Glomerular visceral epithelial cell (primary cell): ENCODE measurements at regions not wholly inside any gene's neighbourhood (a gene's known extent, or its start where the extent isn't known, plus 50 kb on each side); places are given as distances from the start of the nearest gene placed in this dataset.

Experiments
- DNase-seq: peaks from one replicate; pipeline ENCODE4 v3.0.0-alpha.2; 2016; ENCODE audit errors: extremely low spot score

DNA sequence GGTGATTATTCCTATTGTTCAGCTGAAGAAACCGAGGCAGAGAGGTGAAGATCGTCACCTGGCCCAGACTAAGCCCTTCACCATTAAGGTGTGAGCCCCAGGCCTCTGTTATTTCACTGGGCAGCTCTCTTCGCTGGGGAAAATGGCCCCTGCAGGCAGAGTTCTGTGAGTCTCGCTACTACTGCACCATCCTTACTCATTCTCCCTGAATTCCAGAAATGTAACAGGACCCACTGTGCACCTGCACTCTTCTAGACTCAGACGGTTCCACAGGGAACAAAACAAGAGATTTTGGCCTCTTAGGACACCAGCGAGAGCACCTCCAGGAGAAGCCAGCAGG, 147.7 kb upstream of the GLI2 start:
- no peak for DNase-seq

DNA sequence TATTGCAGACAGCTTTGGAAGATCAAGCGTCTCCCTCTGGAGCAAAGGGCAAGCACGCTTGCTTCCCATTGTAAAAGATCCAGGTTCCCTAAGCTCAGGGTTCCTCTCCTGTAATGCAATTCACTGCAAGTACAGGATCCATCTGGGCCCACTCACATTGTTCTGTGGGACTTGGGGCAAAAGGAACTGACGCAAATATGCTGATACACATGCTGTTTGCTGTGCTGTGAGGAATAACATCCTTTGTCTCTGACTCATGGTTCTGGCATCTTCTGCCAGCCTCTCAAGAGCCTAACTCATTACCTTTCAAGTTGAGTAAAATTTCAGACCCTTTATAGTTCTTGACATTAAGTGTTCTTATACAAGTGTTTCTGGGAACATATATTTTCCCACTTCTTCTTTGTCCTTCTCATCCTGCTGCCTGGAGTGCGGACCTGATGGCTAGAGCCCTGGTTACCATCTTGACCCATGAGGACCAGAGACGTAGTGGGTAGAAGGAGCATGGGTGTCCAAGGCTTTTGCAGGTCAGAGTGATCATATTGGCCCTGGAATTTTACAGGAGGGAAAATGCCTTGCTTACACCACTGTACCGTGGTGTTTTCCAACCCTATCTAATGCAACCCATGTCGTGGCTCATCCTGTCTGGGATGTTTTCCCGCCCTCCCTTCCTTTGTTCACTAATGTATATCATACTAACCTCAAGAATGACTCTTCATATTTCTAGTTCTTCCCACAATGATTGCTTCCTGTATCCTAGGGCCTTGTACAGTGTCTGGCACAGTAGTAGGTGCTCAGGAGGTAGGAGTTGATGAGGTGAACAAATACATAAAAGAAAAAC, 145.7 kb upstream of the GLI2 start:
- DNase-seq: peak; percentile 78

DNA sequence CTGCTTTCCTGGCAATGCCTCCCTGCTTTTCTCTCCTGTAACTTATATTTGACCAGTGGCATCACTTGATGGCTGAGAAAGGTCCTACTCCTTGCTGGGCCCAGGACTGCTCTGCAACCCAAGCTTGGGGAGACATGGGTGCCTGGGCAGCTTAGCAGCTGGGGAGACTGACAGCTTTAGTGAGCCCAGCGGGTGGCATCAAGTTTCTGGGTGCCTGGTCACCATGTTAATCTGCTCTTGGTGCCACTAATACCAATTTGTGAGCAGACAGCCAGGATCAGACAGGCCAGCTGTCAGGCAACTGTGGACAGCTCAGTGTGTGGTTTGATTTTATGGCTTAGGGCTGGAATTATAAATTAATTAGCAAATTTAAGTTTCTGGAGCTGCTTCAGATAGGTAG, 144.8 kb upstream of the GLI2 start:
- DNase-seq: no peak

DNA sequence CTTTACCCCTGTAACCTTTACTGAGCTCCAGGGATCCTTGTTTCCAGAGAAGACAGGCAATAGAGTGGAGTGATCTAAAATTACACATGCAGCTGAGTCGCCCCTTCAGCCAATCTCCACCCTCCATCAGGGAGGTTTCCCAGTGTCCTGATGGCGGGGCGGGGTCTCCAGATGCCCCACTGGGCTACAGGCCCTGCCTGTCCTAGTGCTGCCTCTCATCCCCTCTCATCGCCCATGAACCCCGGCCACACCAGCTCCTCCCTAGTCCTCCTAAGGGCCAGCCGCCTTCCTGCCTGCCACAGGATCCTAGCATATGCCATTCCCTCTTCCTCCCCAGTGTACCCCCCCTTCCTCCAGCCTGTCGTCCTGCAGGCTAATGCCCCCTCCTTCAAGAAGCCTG, 144.1 kb upstream of the GLI2 start:
- DNase-seq: no peak

DNA sequence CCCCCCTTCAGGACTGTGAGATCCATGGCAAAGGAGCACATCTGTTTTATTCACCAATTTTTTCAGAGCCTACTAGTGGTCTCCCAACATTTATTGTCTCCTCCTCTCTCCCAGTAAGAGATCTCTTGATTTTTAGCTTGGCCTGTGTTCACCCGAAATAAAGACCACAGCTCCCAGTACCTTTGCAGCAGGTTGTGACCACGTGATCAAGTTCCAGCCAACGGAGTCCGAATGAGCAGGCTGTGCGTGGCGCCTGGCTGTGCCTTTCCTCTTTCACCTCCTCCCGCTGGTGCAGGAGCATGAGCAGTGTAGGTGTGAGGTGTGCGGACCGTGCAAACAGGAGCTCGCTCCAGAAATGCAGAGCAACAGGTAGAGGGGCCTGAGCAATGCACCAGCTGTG, 143.6 kb upstream of the GLI2 start:
- DNase-seq: no peak

DNA sequence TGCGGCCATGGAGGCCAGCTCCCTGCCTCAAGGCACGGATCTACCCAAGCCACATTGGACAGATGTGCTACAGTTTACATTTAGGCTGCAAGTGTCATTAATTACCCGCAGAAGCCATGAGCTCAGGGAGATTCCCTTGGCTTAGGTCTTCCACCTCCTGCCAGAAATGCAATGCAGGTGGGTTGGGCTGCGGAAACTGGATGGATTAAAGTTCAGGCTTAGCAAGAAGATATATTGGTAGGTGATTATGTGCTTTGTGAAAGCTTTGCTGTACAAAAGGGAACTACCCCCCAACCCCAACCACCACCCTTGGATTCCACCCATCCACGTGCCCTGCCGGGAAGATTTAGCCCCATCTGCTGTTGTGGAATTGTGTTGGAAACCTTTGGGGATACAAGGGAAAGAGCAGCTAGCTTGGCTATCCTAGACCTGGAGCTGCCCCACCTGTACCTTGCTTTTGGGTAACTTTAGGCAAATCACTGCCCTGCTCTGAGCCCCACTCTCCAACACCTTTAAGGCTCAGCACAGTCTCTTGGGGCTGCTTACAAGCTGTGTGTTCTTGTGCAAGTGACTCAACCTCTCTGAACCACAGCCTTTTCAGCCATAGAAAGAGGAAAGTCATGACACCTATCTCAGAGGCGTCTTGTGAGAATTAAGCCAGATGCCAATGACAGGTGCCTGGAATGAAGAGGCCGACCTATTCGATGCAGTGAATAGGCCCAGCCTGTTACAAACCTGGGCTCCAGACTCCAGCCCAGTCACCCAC, 141.6 kb upstream of the GLI2 start:
- no peak for DNase-seq

DNA sequence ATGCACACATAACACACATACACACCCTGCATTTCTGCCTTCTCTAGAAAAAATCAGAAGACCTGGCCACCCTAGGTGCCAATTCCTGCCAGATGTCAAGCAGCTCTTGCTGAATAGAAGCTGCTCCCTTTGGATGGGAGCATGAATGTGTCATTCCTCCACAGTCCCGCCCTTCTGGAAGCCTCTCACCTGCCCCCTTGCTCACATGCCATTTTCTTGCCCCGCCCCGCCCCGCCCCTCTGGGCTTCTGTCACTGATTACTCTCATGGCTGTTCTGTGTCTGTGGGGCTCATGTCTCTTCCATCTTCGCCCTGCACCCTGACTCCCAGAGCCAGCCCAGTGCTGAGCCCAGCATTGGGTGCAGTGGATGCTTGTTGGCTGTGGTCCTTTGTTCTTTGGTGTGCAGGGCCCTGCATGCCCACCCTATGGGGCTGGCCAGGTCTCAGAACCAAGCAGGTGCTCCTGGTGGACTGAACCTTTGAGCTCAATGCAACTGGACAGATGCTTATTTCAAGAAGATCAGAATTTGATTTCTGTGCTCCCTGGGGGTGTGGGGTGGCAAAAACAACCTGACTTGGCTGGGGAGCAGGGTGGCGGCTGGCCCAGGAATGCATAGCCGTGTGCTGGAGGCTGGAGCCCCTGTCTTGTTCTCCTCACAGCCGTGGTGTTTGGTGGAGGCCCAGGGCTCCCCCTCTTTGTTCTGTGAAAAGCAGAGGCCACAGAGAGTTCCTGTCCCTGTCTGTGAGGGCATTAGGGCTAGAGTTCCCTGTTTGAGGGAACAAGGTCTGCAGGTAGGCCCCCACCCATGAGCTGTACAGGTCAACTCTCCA, 140.6 kb upstream of the GLI2 start:
- DNase-seq: peak; percentile 35

DNA sequence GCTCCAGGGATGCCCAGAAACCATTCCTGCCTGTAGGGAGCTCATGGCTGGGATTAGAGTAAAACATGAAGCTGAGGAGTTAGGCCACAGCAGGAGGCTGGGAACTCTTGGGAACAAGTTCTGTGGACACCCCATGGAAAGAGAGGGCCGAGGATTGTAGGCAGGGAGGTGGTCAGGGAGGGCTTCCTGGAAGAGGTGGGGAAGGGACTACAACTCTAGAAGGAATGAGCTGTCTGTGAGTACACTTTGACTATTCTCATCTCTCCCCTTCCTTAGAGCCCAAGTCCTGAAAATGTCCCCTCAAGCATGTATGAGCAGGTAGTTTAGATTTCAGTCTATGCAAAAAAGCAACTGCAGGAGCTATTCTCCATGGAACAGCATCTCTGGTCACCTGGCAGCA, 139.9 kb upstream of the GLI2 start:
- no peak for DNase-seq

DNA sequence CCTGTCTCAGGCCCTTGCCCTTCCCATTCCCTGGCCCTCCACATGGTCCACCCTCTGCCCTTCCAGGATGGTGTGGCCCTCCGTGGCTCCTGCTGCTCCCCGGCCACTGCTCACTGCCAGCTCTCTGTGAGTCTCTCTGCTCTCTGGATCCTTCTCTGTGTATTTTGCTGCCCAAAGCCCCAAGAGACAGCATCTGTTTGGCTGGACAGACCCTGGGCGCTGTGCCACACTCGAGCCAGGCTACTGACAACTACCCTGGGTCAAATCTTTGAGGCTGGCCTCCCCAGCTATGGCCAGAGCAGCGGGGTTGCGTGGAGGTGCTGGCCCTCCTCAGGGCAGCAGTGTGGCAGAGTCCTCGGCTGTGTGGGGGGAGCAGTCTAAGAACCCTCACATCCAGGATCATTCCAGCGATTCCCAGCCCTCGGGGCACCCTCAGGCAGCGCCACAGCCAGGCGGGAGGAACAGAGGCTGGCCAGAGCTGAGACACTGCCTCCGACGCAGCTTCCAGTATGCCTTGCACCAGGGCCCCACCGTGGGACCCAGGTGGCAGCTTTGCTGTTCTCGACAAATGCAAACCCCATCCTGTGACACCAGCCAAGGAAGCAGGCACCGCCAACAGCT, 139.4 kb upstream of the GLI2 start:
- no peak for DNase-seq

DNA sequence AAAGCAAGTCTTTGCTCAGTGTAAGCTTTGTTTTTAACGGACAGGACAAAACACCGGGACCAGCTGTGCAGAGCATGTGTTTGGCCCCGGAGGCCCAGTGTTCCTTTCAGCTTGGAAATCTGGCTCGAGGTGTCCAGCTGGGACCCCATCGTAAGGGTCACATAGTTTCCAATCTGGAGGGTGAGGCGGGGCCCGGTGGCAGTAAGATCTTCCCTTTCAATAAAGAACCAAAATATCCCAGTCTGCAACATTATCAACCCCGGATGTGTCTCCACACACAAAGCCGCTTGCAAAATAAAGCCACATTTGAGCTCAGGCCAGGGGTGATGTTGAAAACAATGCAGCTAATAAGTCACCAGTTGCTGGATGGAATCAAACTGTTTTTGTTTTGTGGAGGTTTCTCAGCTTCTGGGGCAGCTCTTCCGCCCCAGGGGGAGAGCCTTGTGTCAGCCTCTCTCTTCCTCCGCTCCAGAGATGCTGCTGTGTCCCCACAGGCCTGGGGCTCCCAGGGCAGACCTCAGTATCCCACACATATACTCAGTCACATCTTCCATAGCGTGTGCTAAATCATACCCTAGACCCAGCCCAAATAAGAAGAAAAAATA, 138.6 kb upstream of the GLI2 start:
- DNase-seq: no peak

DNA sequence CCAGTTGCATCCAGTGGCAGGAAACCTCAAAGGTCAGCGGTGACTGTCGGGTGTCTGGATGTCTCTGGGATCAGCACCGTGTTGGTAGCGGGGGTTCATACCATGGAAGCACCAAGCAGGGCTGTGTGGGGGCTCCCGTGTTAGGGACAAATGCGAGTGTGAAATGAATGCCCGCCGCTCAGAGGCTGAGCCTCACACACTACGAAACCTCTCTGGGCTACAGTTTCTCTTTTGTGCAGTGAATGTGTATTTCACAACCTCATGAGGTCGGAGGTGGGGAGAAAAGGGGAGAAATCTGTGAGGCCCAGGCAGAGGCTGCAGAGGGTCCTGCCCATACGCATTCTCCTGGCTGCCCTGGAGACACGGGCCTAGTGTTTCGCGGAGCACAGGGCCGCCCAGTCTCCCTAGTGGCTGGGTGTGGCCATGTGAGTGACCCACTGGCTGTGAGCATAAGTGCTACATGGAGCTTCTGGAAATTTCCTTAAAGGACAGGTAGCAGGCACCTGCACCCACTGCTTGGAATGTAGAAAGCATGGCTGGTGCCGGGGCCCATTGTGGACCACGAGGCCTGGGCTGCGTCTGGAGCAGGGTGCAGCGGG, 138.0 kb upstream of the GLI2 start:
- no peak for DNase-seq

DNA sequence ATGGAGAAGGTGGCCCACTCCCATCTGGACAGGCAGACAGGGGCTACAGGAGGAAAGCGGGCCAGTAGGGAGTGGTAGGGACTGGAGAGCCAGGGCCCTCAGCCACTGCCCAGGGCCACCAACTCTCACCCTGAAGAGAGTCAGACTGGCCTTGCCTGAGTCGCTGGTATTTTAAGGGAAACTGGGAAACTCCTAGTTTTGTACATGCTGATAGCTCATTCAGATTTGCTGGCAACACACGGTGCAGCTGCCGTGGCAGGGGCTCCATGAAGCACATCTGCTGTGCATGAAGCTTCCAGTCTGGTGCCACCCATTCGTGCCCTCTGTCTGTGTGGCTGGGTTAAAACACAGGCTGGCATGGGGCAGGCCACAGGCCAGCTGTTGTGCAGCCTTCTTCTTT, 137.3 kb upstream of the GLI2 start:
- DNase-seq: no peak

DNA sequence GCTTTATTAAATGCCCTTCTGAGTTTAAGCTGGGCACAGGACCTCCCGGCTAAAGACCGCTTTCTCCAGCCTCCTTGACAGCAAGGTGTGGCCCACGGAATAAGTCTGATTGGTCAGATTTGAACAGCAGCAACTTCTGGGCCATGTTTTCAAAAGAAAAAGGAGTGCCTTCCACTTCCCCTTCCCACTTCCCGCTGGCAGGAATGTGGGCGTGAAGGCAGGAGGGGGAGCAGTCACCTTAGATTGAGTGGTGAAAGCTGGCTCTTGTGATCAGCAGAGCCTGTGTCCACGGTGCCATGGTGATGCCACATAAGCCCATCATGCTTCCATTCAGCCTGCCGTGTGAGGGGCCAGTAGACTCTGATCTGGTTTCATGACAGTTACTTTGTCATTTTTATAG, 136.6 kb upstream of the GLI2 start:
- no peak for DNase-seq

DNA sequence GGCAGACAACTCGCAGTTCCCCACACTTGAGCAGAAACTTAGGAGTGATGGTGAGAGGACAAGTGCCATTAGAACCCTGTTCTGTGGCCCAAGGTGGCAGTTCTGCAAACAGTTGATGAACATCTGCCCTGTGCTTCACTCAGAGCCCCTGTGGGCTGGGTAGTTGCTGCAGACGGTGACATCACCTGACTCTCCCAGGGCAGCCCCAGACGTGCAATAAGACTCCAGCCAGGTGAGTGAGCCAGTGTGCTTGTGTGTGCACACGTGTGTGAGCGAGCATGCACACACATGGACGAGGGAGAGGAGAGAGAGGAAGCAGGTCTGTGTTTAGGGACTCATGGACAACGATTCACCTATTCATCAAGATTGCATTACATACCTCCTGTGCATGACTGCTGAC, 136.0 kb upstream of the GLI2 start:
- DNase-seq: no peak

DNA sequence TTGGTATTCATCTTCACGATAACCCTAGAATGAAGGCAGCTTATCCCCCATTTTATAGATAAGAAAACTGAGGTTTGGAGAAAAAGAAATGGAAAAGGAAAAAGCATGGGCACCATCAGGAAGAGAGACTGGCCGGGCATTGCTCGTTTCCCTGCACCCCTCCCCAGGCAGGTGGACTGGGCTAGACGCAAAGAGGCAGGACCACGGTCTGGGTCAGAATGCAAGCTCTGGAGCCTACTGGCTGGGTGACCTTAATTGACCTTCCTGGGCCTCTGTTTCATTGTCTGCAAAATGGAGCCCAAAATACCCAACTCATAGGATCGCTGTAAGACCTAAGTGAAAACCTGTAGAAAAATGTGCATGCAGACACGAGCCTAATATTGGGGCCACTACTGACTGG, 135.3 kb upstream of the GLI2 start:
- no peak for DNase-seq

DNA sequence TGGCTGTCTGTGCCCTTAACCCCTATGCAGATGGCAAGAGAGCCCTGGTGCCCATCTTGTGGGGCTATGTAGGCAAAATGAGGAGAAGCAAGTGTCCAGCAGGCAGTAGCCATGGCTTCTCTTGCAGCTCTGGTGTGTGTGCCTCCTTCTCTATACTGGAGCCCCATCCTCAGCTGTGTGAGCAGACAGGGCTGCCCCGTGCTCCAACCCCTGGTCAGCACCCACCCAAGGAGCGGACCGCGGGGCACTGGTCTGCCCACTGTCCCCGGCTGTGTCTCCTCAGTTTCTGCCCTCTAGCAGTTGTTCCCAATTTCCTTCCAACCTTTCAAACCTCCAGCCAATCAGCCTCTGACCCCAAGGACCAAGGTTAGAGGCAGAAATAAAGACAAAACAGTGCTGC, 134.9 kb upstream of the GLI2 start:
- no peak for DNase-seq

DNA sequence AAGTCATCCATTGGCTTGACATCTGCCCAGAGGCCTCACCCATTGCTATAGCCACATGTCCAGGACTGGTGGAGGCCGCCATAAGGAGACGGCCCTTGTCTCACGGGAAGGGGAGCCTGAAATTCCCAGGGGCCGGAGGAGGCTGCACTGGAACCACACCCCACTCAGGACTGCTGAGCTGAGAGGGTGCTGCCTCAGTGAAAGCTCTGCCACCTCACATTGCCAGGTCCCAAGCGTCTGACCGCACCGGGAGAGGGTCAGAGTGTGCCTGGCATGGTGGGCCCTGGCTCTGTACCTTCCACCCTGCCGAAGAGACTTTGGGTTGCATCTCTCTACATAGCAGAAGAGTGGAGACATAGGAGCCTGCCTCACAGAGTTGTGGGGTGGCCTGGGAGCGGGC, 134.1 kb upstream of the GLI2 start:
- no peak for DNase-seq

DNA sequence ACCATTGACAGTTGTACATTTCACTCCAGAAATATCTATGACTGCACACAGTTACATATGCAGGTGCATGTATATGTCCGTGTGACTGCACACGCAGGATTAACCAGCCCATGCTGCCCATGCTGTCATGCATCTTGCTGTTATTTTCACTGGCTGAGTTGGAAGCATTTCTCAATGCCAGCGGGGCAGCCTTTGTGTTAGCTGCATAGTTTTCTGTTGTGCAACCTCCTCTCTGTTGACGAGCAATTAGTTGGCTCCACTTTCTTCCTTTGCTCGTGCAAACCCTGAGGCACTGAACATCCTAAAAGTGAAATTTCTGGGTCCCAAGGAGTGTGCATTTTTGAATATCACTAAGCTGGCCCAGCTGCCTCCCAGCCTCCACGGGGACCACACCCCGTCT, 133.4 kb upstream of the GLI2 start:
- DNase-seq: no peak

DNA sequence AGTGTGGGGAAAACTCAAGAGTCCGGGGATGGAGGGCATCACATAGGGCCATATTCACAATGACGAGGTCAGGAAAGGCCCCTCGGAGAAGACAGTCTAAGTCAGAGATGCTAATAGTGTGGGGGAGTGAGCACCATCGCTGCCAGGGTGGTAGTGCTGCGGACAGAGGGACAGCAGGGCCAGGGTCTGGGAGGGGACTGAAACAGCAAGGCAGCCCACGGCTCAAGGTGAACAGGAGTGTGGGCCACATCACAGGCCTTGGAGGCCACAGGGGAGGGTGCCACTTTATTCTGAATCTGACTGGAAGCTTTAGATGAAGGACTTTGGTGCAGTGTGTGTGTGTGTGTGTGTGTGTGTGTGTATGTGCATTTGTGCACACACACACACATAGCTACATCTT, 130.9 kb upstream of the GLI2 start:
- DNase-seq: no peak

DNA sequence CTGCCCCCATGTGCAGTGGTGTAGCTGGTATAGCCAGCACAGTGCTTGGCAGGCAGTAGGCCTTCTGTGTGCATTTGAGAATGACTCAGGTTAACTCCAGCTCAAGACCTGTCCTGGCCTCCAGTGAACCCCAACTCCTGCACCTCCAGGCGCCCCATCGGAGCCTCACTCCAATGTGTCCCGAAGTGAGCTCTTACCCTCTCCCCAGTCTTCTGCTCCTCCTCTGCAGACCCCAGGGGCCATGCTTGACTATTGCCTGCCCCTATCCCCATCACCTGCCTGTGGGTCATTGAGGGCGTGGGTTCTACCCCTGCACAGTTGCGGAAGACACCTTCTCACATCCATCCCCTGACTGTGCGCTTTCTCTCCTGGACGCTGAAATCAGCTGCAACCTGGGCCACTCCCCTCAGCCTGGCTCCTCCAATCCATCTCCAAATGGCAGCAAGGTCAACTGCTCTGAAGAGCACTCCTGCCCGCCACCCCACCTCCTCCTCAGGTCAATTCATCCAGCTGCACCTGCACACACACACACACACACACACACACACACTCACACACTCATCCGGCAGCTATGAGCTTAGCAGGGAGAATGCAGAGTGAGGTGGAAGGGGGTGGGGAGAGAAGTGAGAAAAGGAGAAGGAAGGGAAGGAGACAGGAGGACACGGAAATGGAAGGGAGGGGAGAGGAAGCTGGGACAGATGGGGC, 130.3 kb upstream of the GLI2 start:
- DNase-seq: no peak

DNA sequence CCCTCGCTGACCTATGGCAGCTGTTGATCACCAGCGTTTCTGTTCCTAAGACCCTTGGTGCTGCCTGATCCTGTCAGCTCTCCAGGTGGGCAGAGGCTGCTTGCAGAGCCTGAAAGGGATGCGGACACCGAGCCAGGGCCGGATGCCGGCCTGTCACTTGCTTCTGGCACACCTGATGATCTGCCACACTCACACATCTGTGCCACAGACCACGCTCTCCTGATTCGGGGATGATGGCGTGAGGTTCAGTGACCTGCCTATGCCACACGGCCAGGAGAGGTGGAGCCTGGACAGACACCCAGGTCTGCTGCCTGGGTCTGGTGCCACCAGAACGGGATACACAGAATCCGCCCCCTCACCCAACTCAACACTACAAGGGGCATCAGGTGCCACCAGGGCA, 129.4 kb upstream of the GLI2 start:
- no peak for DNase-seq
